Endothelial cell of umbilical vein (primary cell): ENCODE measurements at regions not wholly inside any gene's neighbourhood (a gene's known extent, or its start where the extent isn't known, plus 50 kb on each side); places are given as distances from the start of the nearest gene placed in this dataset.

Experiments
- BruUV-seq: library from RNA; stranded (reverse); fragments of 400-500 nt; replicated peaks from 2 replicates; lab custom pipeline; 2021; lab: Mats Ljungman, UMichigan
- CTCF ChIA-PET: fragments of 300-600, 350-600 bp; sonication (Branson Sonifier 250); formaldehyde crosslinking; loops from one replicate; lab custom pipeline; 2021; ENCODE audit warnings: antibody characterized with exemption, inconsistent platforms; lab: Charles Lee
- POLR2A ChIA-PET: fragments of 300-600, 350-600 bp; sonication (Branson Sonifier 250); formaldehyde crosslinking; loops from one replicate; lab custom pipeline; 2021; ENCODE audit warnings: antibody characterized with exemption, inconsistent platforms; lab: Charles Lee
- DNase-seq: peaks from one replicate; pipeline ENCODE4 v3.0.0-alpha.2; 2011; ENCODE audit warnings: low read depth, low spot score
- FAIRE-seq: peaks from 2 replicates; lab custom pipeline; 2011; peaks lifted over from hg19 to GRCh38; lab: Jason Lieb, UNC
- H2AFZ ChIP-seq: 2 replicates; pipeline ENCODE4 v1.6.0; 2012; ENCODE audit warnings: low read depth, low read length, control low read depth, inconsistent platforms
- H3K27ac ChIP-seq: 2 replicates; pipeline ENCODE4 v1.5.1; 2011; ENCODE audit warnings: low read depth, mild to moderate bottlenecking, control low read depth, low read length, moderate library complexity; ENCODE audit not compliant: insufficient read depth
- H3K27me3 ChIP-seq, 2 experiments: 2 replicates each; pipeline versions ENCODE4 v1.6.0 to v1.6.1; 2011; ENCODE audit warnings: low read length in 2 of 2, mixed read lengths in 1 of 2; ENCODE audit not compliant: control insufficient read depth in 2 of 2, insufficient read depth in 2 of 2
- H3K36me3 ChIP-seq, 2 experiments: 2 replicates in 1 of 2; 3 replicates in 1 of 2; pipeline ENCODE4 v1.5.1; 2011; ENCODE audit warnings: low read length in 2 of 2, mild to moderate bottlenecking in 1 of 2, moderate library complexity in 1 of 2; ENCODE audit not compliant: control insufficient read depth in 2 of 2, insufficient read depth in 2 of 2; ENCODE audit errors: extremely low read depth in 1 of 2
- H3K4me1 ChIP-seq: 3 replicates; pipeline ENCODE4 v1.5.1; 2011; ENCODE audit warnings: mild to moderate bottlenecking, low read length; ENCODE audit not compliant: control insufficient read depth, insufficient read depth; ENCODE audit errors: extremely low read depth
- H3K4me2 ChIP-seq: 2 replicates; pipeline ENCODE4 v1.6.1; 2011; ENCODE audit warnings: low read length, control low read depth, mixed read lengths; ENCODE audit not compliant: insufficient read depth
- H3K4me3 ChIP-seq, 3 experiments: fragments of 200-600 bp in 1 of 3; sonication (generic), shearing (Covaris generic) in 1 of 3; replicated peaks in 1 of 3; 2 replicates each; pipeline ENCODE4 v1.5.1; 2011 to 2016; ENCODE audit warnings: control low read depth in 3 of 3, low read length in 3 of 3, mild to moderate bottlenecking in 2 of 3, inconsistent platforms in 1 of 3, low read depth in 1 of 3, moderate library complexity in 1 of 3; ENCODE audit not compliant: insufficient read depth in 1 of 3
- H3K79me2 ChIP-seq: 2 replicates; pipeline ENCODE4 v1.6.0; 2012; ENCODE audit warnings: low read length, inconsistent platforms; ENCODE audit not compliant: control insufficient read depth, insufficient read depth
- H3K9ac ChIP-seq: replicated peaks from 2 replicates; pipeline ENCODE3; 2011; ENCODE audit warnings: low read length, control low read depth; ENCODE audit not compliant: insufficient read depth; ENCODE audit errors: extremely low read depth
- H3K9me1 ChIP-seq: replicated peaks from 3 replicates; pipeline ENCODE4 v1.6.0; 2011; ENCODE audit warnings: mild to moderate bottlenecking, low read length; ENCODE audit not compliant: control insufficient read depth, insufficient read depth; ENCODE audit errors: extremely low read depth
- H3K9me3 ChIP-seq: replicated peaks from 2 replicates; pipeline ENCODE4 v1.5.1; 2012; ENCODE audit warnings: low read length, inconsistent platforms; ENCODE audit not compliant: control insufficient read depth, insufficient read depth
- H4K20me1 ChIP-seq: replicated peaks from 2 replicates; pipeline ENCODE3; 2011; ENCODE audit warnings: mild to moderate bottlenecking, low read length; ENCODE audit not compliant: control insufficient read depth, insufficient read depth; ENCODE audit errors: extremely low read depth
- EZH2 ChIP-seq: IDR thresholded peaks from 2 replicates; pipeline ENCODE4 v1.6.1; 2012; ENCODE audit warnings: borderline replicate concordance, low read depth, mild to moderate bottlenecking, moderate library complexity, low read length, inconsistent platforms; ENCODE audit not compliant: severe bottlenecking
- FOS ChIP-seq: IDR thresholded peaks from 2 replicates; pipeline ENCODE4 v1.6.1; 2011; ENCODE audit warnings: mild to moderate bottlenecking, low read length, moderate library complexity, borderline replicate concordance; ENCODE audit not compliant: insufficient read depth
- GATA2 ChIP-seq: IDR thresholded peaks from 2 replicates; pipeline ENCODE4 v1.7.0; 2011; ENCODE audit warnings: low read depth, mild to moderate bottlenecking, moderate library complexity, mixed read lengths, low read length; ENCODE audit not compliant: insufficient read length, insufficient read depth
- JUN ChIP-seq: IDR thresholded peaks from 2 replicates; pipeline ENCODE4 v1.6.1; 2011; ENCODE audit warnings: borderline replicate concordance, low read depth; ENCODE audit not compliant: insufficient read length, insufficient read depth
- MYC ChIP-seq: IDR thresholded peaks from one replicate; pipeline ENCODE4 v1.6.1; 2011; ENCODE audit warnings: mild to moderate bottlenecking, low read depth, low read length
- POLR2A ChIP-seq: IDR thresholded peaks from 2 replicates; pipeline ENCODE4 v1.6.1; 2012; ENCODE audit warnings: low read depth, mild to moderate bottlenecking, control low read depth, low read length
- POLR2AphosphoS5 ChIP-seq: IDR thresholded peaks from 2 replicates; pipeline ENCODE4 v1.6.1; 2012; ENCODE audit warnings: low read depth, mild to moderate bottlenecking, control low read depth, low read length, moderate library complexity; ENCODE audit not compliant: insufficient read depth
- dilution Hi-C: fragments of 300-500 bp; cut with MboI; formaldehyde crosslinking; loops from one replicate; pipeline ENCODE4 v1.15.0; 2019; ENCODE audit warnings: low sequenced_read_pairs; ENCODE audit not compliant: extremely low pct_ligation_motif_present
- intact Hi-C: fragments of 100-400 bp; cut with micrococcal nuclease; formaldehyde crosslinking; loops from one replicate; pipeline ENCODE4 v1.10.0; 2022
- TF ChIP-seq, protein P1 (sequence below): IDR thresholded peaks from 2 replicates; pipeline ENCODE4 v1.6.1; 2011; ENCODE audit not compliant: insufficient read depth, insufficient read length
- TF ChIP-seq, protein P2 (sequence below), 2 donors: IDR thresholded peaks; 1 replicate in 1 of 2; 2 replicates in 1 of 2; pipeline ENCODE4 v1.5.1; 2011; ENCODE audit warnings: low read length in 2 of 2, mild to moderate bottlenecking in 2 of 2, moderate library complexity in 2 of 2, control low read depth in 1 of 2, inconsistent platforms in 1 of 2, low read depth in 1 of 2; ENCODE audit not compliant: insufficient read depth in 1 of 2; ENCODE audit errors: extremely low read depth in 1 of 2

DNA sequence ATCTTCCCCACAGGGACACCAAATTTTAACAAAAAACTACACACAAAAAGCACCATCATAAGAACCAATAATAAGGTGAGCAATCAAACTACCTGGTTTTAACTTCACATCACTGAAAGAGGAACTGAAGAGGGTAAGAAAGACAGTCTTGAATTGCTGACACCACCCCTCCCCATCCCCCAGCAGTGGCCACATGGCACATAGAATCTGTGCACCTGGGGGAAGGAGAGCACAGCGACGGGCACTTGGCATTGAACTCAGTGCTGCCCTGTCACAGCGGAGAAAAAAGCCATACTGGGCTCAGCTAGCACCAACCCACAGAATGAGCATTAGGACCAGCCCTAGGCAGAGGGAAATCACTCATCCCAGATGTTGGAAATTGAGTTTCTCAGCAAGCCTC lies 640.0 kb upstream of the ADGRL2 start:
- intact Hi-C loops (no loop called here), dilution Hi-C loops (no loop called here)
- no TSS peak for BruUV-seq
- TF ChIP-seq, protein P1, sequence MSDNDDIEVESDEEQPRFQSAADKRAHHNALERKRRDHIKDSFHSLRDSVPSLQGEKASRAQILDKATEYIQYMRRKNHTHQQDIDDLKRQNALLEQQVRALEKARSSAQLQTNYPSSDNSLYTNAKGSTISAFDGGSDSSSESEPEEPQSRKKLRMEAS = no peak
- no peak for TF ChIP-seq POLR2AphosphoS5
- no peak for TF ChIP-seq FOS
- TF ChIP-seq GATA2 = no peak
- TF ChIP-seq EZH2 = no peak
- no peak for TF ChIP-seq JUN
- no peak for TF ChIP-seq POLR2A
- no peak for TF ChIP-seq MYC
- TF ChIP-seq, protein P2, sequence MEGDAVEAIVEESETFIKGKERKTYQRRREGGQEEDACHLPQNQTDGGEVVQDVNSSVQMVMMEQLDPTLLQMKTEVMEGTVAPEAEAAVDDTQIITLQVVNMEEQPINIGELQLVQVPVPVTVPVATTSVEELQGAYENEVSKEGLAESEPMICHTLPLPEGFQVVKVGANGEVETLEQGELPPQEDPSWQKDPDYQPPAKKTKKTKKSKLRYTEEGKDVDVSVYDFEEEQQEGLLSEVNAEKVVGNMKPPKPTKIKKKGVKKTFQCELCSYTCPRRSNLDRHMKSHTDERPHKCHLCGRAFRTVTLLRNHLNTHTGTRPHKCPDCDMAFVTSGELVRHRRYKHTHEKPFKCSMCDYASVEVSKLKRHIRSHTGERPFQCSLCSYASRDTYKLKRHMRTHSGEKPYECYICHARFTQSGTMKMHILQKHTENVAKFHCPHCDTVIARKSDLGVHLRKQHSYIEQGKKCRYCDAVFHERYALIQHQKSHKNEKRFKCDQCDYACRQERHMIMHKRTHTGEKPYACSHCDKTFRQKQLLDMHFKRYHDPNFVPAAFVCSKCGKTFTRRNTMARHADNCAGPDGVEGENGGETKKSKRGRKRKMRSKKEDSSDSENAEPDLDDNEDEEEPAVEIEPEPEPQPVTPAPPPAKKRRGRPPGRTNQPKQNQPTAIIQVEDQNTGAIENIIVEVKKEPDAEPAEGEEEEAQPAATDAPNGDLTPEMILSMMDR (IDR thresholded peaks at IDR 0.05; ENCODE audit: extremely low read depth in 1 of 2, insufficient read depth in 1 of 2, low read depth in 1 of 2, low read length in 2 of 2) = no peak
- peaks cover 5% of the 10 kb centered on the region for H3K4me1 ChIP-seq
- POLR2A ChIA-PET = no interaction called here
- H3K79me2 ChIP-seq = no peaks in the 10 kb centered on the region
- H3K9me1 ChIP-seq = no peaks in the 10 kb centered on the region
- no peak overlapping the region for H2AFZ ChIP-seq
- FAIRE-seq (no peak), DNase-seq (no peak)
- H3K27ac ChIP-seq = no peak overlapping the region
- no peaks in the 10 kb centered on the region for H3K27me3 ChIP-seq
- H3K36me3 ChIP-seq = no peaks in the 10 kb centered on the region
- H3K9me3 ChIP-seq = no peaks in the 10 kb centered on the region
- H3K4me3 ChIP-seq = no peak overlapping the region
- CTCF ChIA-PET = no interaction called here
- H3K4me2 ChIP-seq = no peak overlapping the region
- H4K20me1 ChIP-seq = no peaks in the 10 kb centered on the region
- H3K9ac ChIP-seq = no peak overlapping the region
